A549 (cell line): ENCODE measurements at regions not wholly inside any gene's neighbourhood (a gene's known extent, or its start where the extent isn't known, plus 50 kb on each side); places are given as distances from the start of the nearest gene placed in this dataset.

Experiments
- CEBPB ChIP-seq, 2 experiments: fragments of >200 bp in 1 of 2; sonication (Bioruptor Twin) in 1 of 2; formaldehyde crosslinking in 1 of 2; IDR thresholded peaks; 2 replicates each; pipeline ENCODE4 v1.6.1; 2012 to 2016
- CHD2 ChIP-seq: fragments of 150-350 bp; IDR thresholded peaks from 2 replicates; pipeline ENCODE4 v1.6.1; 2014; ENCODE audit warnings: low read length; ENCODE audit not compliant: partially characterized antibody
- CTCF ChIP-seq: fragments of >200 bp; sonication (Bioruptor Twin); formaldehyde crosslinking; IDR thresholded peaks from 3 replicates; pipeline ENCODE4 v1.5.1; 2016
- E2F6 ChIP-seq: IDR thresholded peaks from 2 replicates; pipeline ENCODE4 v1.6.1; 2012; ENCODE audit warnings: low read depth, borderline replicate concordance
- EP300 ChIP-seq, 2 experiments: fragments of >200 bp; sonication (Bioruptor Twin); formaldehyde crosslinking; IDR thresholded peaks; 2 replicates in 1 of 2; 3 replicates in 1 of 2; pipeline ENCODE4 v1.6.1; 2016 to 2017
- GATA3 ChIP-seq: IDR thresholded peaks from 2 replicates; pipeline ENCODE4 v1.6.1; 2012; ENCODE audit warnings: borderline replicate concordance
- MAX ChIP-seq: IDR thresholded peaks from 2 replicates; pipeline ENCODE4 v1.6.1; 2012
- POLR2A ChIP-seq: IDR thresholded peaks from 2 replicates; pipeline ENCODE4 v1.6.1; 2012; ENCODE audit warnings: mild to moderate bottlenecking, low read length
- RCOR1 ChIP-seq: fragments of 150-350 bp; IDR thresholded peaks from 2 replicates; pipeline ENCODE4 v1.6.1; 2014; ENCODE audit warnings: antibody characterized with exemption, low read length, low read depth
- TF ChIP-seq, protein P1 (sequence below): fragments of 200-600 bp; sonication (generic); IDR thresholded peaks from 2 replicates; pipeline ENCODE4 v1.6.1; 2016; ENCODE audit warnings: antibody characterized with exemption, mild to moderate bottlenecking, moderate library complexity

DNA sequence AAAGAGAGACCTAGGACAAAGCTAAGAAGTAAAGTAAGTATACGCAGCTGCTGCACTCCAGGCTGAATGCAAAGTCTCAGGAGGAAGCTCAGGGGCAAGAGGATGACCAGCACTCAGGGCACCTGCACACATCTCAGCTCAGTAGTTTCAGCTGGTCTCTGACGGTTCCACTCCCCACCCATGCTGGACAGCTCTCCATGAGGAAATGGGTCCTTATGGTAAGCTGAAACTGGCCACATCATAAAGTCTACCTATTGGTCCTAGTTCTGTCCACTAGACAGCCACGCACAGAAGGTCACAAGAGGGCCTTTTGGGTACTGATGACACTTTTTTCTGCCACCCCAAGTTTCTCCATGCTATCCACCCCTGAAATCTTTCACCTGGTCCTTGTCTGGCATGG is 215.3 kb downstream of the TTC32 start:
- no peak for TF ChIP-seq CTCF
- no peak for TF ChIP-seq EP300 (IDR thresholded peaks at IDR 0.05)
- no peak for TF ChIP-seq CEBPB (IDR thresholded peaks at IDR 0.05)
- no peak for TF ChIP-seq POLR2A
- no peak for TF ChIP-seq MAX
- no peak for TF ChIP-seq CHD2
- TF ChIP-seq, protein P1, sequence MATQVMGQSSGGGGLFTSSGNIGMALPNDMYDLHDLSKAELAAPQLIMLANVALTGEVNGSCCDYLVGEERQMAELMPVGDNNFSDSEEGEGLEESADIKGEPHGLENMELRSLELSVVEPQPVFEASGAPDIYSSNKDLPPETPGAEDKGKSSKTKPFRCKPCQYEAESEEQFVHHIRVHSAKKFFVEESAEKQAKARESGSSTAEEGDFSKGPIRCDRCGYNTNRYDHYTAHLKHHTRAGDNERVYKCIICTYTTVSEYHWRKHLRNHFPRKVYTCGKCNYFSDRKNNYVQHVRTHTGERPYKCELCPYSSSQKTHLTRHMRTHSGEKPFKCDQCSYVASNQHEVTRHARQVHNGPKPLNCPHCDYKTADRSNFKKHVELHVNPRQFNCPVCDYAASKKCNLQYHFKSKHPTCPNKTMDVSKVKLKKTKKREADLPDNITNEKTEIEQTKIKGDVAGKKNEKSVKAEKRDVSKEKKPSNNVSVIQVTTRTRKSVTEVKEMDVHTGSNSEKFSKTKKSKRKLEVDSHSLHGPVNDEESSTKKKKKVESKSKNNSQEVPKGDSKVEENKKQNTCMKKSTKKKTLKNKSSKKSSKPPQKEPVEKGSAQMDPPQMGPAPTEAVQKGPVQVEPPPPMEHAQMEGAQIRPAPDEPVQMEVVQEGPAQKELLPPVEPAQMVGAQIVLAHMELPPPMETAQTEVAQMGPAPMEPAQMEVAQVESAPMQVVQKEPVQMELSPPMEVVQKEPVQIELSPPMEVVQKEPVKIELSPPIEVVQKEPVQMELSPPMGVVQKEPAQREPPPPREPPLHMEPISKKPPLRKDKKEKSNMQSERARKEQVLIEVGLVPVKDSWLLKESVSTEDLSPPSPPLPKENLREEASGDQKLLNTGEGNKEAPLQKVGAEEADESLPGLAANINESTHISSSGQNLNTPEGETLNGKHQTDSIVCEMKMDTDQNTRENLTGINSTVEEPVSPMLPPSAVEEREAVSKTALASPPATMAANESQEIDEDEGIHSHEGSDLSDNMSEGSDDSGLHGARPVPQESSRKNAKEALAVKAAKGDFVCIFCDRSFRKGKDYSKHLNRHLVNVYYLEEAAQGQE, result no peak
- no peak for TF ChIP-seq GATA3
- no peak for TF ChIP-seq E2F6
- no peak for TF ChIP-seq RCOR1
